ENCODE measurements at regions not wholly inside any gene's neighbourhood (a gene's known extent, or its start where the extent isn't known, plus 50 kb on each side); places are given as distances from the start of the nearest gene placed in this dataset.

DNA sequence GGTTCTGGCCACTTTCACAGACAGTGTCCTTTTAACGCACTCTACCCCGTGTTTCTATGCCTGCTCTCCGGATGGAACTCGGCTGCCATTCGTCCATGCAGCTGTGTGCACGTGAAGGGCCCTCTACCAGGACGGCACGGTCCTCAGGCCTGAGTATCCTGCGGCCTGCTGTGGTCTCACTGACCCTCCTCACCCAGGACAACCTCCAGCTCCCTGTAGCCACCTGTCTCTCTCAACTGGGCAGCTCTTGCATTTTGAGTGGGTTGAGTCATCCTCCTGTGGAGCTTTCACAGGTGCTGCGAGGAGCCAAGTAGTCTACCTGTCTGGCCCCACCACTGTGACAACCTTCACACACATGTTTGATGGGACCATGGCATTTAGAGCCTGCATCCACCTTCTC is 321.7 kb upstream of the TSHZ3 start:
- no peak for ATAC-seq

DNA sequence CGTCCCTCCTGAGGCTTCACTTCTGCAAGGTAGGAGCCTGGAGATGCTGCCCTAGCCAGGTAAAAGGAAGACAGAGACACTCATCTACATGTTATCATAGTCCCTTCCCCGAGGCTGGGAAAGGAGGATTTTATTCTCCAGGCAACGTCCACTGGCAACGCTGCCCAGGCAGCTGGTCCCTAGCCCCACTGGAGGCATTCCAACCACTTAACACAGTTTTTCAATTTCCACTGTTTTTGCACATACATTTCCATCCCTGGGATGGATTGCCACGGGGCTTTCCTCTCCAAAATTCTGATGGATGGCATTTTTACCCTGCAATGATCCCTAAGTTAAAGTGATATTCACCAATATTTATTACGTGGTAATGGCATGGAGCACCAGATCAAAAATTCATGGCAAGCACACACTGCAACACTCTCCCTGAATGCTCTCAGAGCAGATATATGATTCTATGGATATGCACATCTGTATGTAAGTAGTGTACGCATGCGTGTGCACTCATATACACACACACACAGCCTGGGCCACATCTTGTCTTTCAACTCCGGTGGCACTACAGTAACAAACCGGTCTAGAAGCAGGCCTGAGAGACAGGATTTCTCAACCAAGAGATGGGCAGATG is 322.3 kb upstream of the TSHZ3 start:
- no peak for ATAC-seq

DNA sequence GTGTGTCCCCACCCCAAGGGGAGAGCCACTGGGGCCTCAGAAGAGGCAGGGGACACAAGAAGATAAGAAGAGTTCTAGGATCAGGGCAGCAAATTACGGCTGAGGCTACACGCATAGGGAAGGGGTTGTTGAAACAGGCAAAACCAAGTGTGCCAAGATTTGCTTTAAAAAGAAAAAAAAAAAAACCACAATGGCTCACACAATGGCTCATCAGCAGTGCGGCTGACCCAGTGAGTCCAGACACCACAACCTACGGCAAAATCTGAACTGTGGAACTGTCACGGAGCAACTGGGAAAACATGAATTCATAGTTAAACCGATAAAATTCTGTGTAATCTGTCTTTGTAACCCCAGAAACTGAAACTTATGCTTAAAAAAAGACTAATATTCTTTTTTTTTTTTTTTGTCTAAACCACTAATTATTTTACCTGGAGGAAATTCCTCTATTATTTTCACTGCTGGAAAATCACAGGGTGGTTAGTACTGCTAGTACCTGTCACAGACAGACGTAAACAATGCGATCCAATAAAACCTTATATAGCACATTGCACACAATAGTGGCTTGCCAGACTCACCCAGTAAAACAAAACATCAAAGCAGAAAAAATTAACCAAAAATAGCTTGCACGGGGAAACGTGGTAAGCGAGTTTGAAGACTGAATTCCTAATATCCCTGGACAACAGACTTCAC is 325.4 kb upstream of the TSHZ3 start:
- ATAC-seq = no peak

DNA sequence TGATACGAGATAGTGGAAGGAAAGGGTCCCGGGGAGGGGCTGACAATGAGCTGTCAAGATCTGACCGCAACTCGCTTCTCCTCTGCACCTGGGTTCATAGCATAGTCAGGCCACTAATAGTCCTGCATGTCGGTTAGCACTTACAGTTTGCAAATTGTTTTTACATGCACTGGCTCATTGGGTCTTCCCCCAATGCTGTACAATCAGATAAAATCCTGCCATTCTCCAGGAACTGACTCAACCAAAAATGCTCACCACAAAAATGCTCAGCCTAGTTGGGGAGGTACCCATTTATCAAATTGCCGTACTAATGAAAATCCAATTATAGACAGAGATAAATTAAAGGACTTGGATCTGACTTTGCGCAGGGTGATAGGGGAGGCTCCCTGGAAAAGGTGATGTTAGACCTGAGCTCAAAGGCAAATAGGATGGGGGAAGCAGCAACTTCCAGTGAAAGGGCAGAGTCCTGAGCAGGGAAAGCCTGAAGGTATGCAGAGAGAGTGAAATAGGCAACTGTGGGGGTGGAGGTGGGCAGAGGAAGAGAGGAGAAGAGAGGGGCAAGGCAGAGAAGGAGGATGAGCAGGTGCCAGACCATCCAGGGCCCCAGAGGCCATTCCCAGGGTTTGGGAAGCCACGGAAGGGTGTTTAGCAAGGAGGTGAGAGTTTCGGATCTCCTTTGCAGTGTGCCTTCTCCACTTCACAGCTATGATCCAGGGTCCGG is 326.1 kb upstream of the TSHZ3 start:
- no peak for ATAC-seq

DNA sequence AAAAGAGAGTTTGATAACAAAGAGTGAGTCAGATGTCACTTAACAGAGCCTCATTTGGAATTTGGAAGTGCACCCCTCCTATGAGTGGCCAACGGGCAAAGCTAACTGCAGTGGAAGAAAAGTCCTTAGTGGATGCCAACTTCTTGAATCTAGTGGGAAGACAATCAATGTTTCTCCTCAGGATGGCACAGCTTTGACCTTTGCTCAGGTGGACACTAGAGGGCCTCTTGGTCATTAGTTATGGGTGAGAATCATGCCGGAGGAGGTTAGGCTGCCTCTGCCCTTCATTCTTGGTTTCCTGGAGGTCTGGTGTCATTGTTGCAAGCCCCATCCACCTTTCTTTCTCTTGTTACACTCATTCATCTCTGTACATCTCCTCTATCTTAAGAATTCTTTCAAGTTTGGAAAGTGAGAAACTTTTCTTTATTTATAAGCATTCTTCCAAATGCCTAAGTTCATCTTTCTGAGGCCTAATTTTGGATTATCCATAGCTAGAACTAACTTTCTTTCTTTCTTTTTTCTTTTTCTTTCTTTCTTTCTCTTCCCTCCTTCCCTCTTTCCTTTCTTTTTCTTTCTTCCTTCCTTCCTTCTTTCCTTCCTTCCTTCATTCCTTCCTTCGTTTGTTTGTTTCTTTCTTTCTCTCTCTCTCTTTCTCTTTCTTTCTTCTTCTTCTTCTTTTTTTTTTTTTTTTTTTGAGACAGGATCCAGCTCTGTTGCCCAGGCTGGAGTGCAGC is 327.2 kb upstream of the TSHZ3 start:
- ATAC-seq = no peak

DNA sequence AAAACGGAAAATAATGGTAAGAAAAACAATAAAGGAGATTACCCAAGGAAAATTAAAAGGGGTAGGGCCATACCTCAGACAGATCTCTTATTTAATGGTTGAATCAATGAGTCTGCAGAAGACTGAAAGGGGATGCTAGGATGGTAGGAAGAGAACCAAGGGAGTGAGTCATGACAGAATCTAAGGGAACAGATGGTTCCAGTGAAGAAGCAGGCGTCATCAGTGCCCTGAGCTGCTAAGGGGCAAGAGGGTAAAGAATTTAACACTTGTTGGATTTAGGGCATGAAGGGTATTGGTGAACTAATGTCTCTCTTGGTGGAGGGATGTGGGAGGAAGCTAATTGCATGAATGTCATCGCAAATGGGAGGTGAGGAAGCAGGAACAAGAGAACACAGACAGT is 329.2 kb upstream of the TSHZ3 start:
- no peak for ATAC-seq

DNA sequence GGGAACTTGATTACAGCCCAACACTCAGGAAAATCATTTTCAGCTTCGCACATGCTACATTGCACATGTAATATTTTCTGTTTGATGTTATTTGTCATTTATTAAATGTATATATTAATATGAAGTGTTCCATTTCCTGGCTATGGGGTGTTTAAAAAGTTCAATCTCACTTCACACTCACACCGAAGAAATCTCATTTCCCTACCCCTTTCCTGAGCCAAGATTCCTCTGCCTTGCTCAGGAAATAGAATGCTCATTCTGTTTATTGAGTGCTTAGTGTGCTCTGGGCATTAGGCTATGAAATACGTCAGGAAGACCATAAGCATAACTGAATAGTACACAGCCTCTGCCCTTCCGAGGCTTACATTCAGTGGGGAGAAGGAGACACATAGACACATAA is 331.9 kb upstream of the TSHZ3 start:
- no peak for ATAC-seq

DNA sequence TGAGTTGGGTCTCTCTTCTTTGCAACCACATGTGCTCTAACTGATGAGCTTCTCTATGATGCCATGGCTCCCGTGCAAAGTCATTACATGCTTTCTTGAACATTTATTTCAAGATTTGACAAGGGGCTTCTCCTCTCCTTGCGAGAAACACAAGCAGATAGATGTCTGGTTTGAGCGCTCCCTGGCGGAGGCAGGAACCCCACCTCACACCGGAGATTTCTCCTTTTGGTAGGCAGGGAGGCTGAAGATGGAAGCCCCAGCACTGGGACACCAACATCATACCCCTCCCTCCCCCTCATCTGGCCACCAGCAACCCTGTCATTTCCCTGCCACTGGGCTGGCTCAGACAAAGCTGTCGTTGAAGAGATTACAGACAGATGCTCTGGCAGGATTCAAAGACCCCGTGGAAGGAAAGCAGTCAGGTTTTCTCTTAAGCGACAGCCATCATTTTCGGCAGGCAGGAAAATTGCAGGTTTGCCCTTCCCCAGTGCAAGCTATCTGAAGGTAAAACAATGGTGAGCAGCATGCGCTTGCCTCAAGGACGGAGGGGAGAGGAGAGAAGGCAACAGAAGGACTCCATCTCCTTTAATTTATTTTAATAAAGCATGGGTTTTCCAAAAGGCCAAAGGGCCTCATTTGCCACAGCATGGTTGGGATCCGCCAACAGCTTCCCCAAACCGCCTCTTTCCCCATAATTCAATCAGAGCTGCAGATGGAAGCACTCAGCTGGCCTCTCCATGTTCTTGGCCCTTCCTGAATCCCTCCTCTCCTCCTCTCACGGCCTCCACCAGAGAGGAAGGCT is 344.1 kb upstream of the TSHZ3 start:
- ATAC-seq = no peak

DNA sequence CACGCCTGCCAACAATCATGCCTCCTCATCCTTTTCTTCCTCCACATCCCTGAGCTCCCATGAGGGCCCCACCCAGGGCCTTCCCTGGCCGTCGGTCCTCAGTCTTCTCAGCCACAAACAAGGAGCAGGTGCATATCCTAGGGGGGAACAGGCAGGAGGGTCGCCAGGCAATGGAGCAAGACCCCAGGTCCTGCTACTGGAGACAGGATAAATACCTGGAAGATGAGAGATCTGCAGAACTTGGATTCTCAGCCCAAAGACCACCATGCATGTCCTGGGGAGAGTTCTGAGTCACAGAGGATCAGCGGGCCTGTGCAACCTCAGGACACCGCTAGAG is 344.7 kb upstream of the TSHZ3 start:
- no peak for ATAC-seq

DNA sequence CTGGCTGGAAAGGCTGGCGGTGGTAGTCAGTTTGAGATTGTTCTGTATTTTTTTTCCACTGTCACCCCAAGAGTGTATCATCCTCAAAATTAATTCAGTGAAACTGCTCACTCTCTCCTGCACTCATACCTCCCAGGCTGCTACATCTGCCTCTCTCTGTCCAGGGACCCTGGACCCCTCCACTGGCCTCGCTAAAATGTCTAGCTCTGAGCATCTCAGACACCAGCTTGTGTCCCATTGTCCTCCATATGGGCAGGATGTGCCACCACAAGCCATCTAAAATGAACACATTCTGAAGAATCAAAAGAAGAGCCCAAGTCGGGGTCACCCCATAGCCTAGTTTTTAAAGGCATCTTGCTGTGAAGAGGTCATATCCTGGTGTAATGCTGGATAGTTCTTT is 345.5 kb upstream of the TSHZ3 start:
- no peak for ATAC-seq

DNA sequence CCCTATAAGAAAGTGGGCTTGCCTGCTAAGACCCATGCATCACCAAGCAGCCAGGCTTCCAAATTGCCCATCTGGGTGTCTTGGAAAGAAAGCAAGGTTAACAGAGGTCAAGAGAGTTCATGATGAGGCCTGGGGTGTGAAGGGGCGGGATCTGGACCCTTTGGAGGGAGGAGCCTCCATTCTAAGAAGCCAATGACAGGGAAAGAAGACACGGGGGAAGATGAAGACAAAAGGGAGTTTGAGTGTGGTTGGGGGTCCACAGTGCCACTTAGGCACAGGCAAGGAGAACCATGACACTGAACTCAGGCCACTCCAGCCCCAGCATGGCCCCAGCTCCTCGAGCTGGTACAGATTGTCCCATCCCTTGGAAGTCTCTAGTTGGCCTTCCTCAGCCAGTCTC is 350.2 kb upstream of the TSHZ3 start:
- ATAC-seq = no peak

DNA sequence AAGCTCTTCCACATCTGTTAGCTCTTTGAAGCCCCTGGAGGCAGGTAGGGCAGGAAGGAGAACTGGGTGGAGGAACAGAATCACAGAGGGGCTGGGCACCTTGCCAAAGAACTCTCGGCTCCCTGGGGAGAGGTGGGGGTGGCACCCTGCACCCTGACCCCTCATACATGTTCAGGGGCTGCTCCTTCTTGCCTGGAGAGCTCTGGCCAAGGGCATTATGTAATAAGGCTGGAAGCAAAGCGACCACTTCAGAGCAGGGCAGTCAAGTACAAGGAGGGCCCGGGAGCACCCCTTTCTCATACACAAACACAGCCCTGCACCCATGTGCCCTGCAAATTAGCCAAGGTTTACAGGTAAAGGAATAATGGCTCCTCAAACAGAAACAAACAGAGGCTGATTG is 351.9 kb upstream of the TSHZ3 start:
- ATAC-seq = no peak

DNA sequence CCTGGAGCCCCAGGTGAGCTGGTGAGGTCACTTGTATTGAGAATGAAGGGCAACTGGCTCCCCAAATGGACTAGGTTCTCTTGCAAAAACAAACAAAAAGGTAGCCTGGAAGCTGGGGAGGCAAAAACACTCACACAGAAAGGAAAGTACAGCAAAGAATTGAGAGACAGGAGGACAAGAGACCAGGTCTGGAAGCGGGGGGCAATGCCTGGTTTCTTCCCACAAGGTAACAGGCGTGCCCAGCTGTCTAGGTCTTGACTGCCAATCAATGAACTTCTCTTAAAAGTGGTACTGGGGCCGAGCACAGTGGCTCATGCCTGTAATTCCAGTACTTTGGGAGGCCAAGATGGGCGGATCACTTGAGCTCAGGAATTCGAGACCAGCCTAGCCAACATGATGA is 356.4 kb upstream of the TSHZ3 start:
- no peak for ATAC-seq

DNA sequence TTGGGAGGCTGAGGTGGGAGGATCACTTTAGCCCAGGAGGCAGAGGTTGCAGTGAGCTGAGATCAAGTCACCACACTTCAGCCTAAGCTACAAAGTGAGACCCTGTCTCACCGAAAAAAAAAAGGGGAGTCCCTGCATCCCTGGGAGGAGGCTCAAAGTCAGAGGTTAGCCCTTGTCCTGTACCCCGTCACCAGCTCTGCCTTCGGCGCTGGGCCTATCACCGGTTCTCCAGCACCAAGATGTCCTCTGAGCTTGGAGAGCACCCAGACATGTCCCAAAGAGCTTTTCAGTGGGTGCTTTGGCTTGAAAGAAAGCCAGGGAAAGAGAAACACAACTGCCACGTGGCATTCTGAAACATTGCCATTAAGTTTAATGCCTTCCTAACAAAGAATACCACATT is 356.9 kb upstream of the TSHZ3 start:
- ATAC-seq = no peak

DNA sequence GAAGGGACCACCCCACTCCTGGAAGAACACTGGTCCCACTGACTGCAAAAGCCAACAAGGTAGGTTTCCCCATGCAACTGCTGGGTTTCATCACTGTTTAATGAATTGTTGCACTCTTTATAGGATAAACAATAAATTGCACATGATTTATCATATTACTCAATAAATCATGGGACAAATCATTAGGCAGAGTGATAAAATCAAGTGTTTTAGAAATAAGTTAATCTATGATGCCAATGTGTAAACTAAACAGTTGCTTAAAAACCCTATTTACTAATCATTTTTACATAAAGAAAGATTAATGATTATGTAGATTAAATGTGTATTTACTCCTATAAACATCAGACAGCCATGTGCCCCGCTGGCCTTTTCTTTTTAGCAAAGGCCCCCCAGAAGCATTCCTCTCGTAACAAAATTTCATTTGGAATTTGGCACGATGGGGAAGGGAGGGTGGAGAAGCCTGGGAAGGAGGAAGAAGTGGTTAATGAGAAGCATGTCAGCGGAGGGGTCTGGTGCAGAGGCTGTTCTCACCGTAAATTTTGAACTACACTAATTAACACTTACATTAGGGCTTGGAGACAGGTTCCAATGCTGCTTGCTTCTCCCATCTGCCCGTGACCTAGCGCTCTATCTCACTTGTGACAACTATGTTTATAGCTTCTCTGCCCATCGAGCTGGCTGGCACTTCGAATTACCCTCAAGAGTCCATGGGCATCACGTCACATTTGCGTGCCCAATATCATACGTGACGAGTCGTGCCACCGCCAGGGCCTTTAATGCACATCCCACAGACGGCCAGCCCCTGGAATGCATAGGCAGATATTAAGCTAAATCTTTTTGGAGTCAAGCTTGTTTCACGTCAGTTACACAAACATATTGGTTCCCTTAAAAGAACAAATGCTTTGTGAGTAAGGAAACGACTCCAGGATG is 357.7 kb upstream of the TSHZ3 start:
- ATAC-seq = no peak

DNA sequence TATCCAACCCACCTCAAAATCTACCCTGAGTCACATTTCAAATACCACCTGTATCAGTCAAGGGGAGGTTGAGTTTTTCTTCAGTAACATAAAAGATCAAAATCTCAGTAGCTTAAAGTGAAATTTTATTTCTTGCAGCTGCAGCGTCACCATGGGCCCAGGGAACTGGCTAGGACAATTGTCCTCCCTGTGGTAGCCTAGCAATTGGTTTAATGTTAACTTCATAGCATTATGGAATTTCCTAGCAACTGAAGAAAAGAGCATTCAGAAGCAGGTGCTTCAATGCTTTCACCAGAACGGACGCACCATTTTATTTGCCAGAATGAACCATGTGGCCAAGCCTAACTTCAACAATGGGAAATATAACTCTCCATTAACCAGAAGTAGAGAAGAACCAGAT is 359.3 kb upstream of the TSHZ3 start:
- no peak for ATAC-seq

DNA sequence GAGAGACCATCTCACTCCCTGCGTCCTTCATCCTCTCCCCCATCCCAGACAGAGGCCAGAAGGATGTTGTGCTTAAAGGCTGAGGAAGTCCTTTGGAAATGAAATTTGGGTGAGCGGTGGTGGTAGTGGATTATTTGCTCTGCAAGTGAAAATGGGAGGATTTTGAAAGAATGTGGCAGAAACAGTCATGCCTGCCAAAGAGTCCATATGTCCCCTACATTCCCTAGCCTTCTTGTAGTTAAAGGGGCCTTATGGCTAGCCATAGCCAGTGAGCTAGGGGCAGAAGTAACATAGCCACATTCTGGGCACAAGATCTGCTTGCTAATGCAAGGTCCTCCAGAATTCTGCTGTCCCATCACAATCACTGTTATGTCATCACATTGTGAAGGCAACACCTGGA is 360.2 kb upstream of the TSHZ3 start:
- ATAC-seq = no peak

DNA sequence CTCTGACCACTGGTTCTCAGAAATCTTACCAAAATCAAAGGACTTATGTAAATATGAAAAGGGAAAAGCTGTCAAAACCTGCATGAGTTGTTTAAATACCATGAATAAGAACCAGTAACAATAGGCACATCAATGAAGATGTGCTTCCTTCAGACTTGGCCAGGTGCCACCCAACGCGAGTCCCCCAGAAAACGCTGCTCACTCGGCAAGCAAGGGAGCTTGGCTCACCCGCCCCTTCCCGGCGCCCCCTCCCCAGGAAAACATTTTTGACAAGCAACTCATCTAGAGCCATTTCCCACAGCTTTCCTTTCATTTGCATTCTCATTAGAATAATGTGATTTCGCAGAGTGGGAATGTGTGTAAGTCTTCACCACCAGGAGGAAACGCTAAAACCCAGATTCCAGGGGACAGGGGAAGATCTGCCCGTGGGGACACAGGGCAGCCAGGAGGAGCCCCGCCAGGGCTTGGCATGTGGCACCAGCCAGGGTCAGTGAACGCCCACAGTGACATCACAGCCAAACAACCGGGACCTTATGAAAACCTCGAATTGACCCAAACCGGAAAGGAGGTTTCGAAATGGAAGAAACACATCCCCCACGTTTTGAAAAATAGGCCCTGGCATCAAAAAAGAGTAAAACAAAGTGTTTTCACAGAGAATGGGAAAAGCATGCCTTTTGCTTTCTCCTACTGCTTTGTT is 366.2 kb upstream of the TSHZ3 start:
- ATAC-seq = no peak

DNA sequence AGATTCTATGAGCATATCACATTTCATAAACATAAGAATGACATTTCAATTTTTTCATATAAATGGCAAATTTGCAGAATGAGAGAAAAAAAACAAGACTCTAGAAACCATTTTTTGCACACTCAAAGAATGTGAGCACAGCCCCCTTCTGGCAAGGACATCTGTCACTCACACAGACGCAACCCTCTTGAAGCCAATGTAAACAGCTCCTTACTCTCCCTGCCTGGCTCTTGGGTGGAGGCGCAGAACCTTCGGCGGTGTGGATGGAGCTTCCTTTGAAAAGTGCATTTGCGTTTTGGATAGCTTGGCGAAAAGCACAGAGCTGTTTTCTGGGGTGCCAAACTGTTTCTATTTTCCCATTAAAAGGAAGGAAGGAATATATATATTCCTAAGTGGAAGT is 367.6 kb upstream of the TSHZ3 start:
- no peak for ATAC-seq

DNA sequence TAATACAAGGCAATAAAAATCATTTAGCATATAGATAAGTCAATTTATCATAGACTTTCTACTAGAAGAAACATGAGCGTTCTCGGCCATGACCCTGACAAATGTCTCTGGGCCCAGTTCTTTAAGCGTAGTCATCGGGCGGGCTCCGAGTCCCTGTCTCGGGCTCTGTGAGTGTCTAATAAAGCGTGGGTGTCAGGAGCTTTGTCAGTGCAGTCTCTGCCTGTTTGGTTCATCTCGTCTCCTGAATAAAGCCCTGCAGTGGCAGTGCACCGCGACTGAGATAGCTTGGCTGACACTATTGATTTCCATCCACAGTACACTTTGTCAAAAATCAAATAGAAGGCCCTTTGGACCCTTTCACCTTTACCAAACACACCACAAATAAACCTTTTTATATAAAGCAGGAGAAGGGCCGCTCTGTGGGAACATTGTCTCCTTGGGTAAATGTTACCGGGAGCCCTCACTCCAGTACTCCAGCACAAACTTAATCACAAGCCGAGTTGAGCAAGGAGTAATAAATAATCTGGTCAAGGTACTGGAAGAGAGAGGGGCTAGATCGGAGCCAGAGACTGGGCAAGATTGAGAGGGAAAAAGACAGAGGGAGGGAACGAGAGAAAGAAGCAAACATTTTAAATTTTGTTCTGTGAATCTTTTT is 368.2 kb upstream of the TSHZ3 start:
- no peak for ATAC-seq

DNA sequence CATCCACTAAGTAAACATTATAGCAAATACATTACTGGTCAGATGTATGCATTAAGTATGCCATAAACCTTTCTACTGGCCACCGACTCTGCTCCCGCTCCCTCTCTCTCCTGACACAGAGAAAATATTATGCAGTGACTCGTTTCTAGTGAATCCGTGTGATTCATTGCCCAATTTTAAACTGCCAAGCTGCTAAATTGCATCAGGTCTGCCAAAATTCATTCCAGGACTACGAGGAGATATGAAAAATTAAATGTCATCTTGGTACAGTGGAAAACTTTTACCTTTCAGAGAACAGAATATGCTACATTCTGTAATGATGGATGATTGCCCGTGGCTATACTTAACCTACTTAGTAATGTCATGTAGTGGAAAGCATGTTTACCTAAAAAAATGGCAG is 368.8 kb upstream of the TSHZ3 start:
- ATAC-seq = no peak

All from activated CD4-positive, CD25-positive, alpha-beta regulatory T cell treated with anti-CD3 and anti-CD28 coated beads, Interleukin-2, amount 50 U/mL, for 24 hours (primary cell).